Mammary epithelial cell (primary cell): ENCODE measurements at regions not wholly inside any gene's neighbourhood (a gene's known extent, or its start where the extent isn't known, plus 50 kb on each side); places are given as distances from the start of the nearest gene placed in this dataset.

ENCODE experiments used
- CTCF ChIP-seq, 2 donors: IDR thresholded peaks in 1 of 2; conservative IDR thresholded peaks in 1 of 2; 2 replicates each; pipeline ENCODE4 v1.5.1; 2011 to 2012; ENCODE audit warnings: inconsistent platforms in 2 of 2, low read length in 2 of 2, mild to moderate bottlenecking in 2 of 2, control low read depth in 1 of 2, low read depth in 1 of 2; ENCODE audit not compliant: insufficient read depth in 1 of 2; ENCODE audit errors: extremely low read depth in 1 of 2
- EZH2 ChIP-seq: IDR thresholded peaks from 2 replicates; pipeline ENCODE4 v1.6.1; 2012; ENCODE audit warnings: low read length, inconsistent platforms, borderline replicate concordance

DNA sequence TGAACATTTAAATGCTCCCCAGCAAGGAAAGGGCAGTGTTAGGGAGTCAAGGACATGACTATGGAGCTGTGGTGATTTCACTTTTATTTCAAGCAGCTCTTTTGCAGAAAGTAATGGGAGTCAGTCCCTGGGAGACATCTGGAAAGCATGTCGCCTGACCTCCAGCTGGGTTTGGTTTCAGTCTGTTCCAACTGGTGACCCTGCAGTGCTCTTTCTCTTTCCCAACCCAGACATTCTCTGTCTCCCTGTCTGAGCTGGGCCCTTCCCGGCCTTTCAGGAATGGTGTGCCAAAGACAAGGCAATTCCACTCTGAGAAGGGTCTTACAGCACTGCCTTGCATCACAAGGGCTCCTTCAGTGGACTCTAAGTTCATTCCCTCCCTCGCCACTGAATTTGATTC lies 323.2 kb downstream of the OSR1 start:
- TF ChIP-seq CTCF (conservative IDR thresholded peaks at IDR 0.05 in 1 of 2, IDR thresholded peaks at IDR 0.05 in 1 of 2; ENCODE audit: extremely low read depth in 1 of 2, insufficient read depth in 1 of 2, low read depth in 1 of 2, low read length in 2 of 2) (no peak), EZH2 (no peak)
